Urothelium cell line (cell line): ENCODE measurements at regions not wholly inside any gene's neighbourhood (a gene's known extent, or its start where the extent isn't known, plus 50 kb on each side); places are given as distances from the start of the nearest gene placed in this dataset.

Source experiments
- DNase-seq: peaks from one replicate; pipeline ENCODE4 v3.0.0; 2011; ENCODE audit warnings: low spot score, mixed read lengths
- FAIRE-seq: peaks from 2 replicates; lab custom pipeline; 2011; peaks lifted over from hg19 to GRCh38; lab: Jason Lieb, UNC

GRCh38 chrX:25226151-25226550 lies 210.4 kb upstream of the ARX start:
- no peak for FAIRE-seq
- DNase-seq = no peak

DNA sequence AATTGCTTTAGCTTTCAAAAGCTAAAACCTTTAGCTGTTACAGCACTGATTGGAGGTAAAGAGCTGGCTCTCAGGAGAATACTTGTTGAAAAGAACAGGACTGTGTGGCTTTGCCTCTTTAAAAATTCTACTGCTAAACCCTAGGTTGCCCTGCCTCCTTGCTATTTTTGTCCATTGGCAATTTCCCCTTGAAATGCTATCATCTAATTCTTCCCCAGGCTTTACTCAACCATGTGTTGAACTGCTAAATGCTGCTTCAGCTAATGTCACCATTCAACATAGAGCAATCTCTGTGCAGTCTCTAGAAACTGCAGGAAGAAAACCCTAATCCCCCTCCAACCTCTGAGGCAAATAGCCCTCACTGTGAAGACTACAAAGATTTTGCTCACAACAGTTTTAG lies 203.7 kb upstream of the ARX start:
- FAIRE-seq = no peak
- DNase-seq = no peak

- FAIRE-seq (no peak), DNase-seq (no peak)
Observed at GRCh38 chrX:25213611-25214010, 197.8 kb upstream of the ARX start.

DNA sequence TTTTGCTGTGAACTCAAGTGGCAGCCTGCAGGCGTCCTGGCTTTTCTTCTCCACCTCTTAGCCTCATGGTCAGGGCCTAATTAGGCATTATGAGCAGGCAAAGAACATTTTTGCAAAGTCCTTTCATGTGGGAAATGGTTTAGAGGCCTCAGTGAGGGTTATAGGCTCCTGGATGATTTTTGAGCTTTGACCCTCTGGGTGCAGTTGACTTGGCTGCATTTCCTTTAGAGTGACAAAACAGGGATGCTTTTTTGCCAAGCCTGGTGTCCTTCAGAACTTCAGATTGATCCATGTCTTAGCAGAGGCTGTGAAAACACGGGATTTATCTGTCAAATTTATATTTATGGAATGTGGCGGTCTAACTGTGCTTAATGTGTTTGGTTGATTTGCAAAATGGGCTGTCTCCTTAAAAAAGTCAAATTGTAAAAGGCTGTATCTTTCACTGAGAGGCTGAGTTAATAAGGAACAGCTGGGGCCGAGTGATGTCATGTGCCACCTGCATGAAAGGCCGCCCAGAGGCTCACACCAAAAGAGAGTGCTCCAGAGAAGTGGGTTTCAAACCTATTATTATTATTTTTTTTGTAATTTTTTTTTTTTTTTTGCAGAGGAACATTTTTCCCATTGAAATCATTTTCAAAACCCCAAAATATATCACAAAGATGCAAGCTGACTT lies 192.2 kb upstream of the ARX start:
- DNase-seq (no peak), FAIRE-seq (no peak)

GRCh38 chrX:25206778-25207177 lies 191.0 kb upstream of the ARX start:
- DNase-seq (peak; percentile 6), FAIRE-seq (no peak)

- DNase-seq (no peak), FAIRE-seq (no peak)
Observed at GRCh38 chrX:25204182-25204581, 188.4 kb upstream of the ARX start.

GRCh38 chrX:25202827-25203226 lies 187.1 kb upstream of the ARX start:
- DNase-seq (no peak), FAIRE-seq (no peak)

- DNase-seq (no peak), FAIRE-seq (no peak)
Observed at GRCh38 chrX:25198891-25199290, 183.1 kb upstream of the ARX start.

DNA sequence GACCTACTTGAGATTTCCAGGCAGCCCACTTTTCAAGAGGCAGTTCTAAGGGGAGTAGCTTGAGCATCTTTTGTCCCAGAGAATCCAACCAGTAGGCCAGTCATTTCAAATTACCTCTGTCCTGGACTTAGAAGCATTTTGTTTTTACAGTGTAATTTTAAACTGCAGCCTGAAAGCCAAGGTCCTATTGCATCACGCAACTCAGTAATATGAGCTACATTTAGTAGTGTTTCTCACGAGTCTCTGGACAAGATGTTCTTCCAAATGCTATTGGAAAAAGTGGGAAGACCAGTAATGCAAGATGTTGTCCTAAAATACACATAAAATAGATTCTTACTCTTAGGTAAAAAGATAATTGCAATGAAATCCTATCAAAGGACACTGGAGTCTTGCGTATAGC lies 182.5 kb upstream of the ARX start:
- FAIRE-seq (no peak), DNase-seq (no peak)

DNA sequence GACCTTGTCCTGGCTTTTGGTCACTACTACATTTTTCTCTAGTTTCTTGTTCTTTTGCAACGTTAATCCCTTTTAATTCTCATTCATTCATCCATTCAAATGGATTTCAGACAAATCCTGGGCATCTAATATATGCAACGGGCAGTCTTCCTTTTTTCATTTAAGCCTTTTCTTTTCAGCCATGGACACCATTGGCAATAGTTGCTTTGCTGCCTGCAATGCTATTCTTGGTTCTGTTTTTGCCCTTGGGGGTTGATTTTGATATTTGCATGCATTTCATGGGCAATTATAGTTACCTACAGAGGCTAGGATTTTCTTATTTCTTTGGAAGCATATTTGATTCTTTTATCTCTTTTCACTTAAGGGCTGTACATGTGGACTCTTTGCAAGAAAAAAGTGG lies 180.5 kb upstream of the ARX start:
- FAIRE-seq = no peak
- DNase-seq = no peak

- FAIRE-seq = no peak
- peak; percentile 1 for DNase-seq
Observed at GRCh38 chrX:25191403-25191802, 175.6 kb upstream of the ARX start.

DNA sequence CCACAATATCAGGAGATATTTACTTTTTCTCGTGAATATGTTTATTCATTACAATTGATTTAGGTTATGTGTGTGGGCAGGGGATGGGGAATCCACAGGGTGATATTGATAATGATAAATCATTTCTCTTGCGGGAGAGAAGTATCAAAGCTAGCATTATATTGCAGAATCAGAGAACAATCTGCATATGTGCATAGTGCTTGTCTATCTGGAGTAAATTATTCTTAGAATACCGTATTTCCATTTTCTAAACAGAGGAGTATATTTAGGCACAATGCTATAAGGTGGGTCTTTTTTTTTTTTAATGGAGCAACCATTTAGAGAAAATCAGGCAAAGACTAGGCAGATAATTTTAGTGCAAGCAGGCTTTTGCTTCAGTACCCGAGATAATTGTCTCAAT lies 166.0 kb upstream of the ARX start:
- no peak for FAIRE-seq

DNA sequence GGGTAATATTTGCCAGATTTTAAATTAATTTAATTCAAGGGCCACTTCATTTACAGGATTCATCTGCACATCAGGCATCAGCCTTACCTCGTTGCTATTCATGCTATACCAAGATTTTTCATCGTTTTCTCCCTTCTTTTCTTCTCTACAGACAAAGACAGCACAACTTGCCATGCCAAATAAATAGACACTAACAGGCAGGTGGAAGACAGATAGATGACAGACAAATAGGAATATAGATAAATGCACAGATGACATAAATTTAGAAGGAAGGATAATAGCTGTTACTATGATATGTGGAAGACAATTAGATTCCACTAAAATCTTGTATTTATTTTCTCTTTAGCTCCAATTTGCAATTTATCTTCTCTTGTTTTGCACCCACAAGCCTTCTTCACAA lies 164.5 kb upstream of the ARX start:
- DNase-seq (no peak), FAIRE-seq (no peak)

More for the DNA sequence above, 166.0 kb upstream of the ARX start:
- no peak for DNase-seq

- no peak for FAIRE-seq
Observed at GRCh38 chrX:25178555-25178954, 162.8 kb upstream of the ARX start.

DNA sequence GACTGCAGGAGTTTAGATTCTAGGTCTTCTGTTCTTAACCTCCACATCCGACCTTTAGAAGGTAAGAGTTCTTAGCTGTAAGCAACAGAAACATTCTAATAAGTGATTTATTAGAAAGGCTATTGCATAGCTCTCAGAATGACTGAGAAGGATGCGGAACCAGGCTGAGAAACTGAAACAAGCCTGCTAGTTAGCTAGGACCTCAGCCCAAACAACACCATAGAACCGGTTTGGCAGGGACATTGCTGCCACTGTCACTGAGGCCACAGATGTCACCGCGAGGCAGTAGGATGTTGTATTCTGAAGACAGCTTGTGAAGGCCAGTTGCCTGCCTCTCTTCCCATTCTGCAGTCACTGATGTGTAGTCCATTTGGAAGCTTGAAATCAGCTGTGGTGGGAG lies 160.0 kb upstream of the ARX start:
- FAIRE-seq (no peak), DNase-seq (no peak)

More at GRCh38 chrX:25178555-25178954, 162.8 kb upstream of the ARX start:
- no peak for DNase-seq

GRCh38 chrX:25175171-25175570 lies 159.4 kb upstream of the ARX start:
- no peak for FAIRE-seq
- DNase-seq = no peak

GRCh38 chrX:25166546-25166945 lies 150.8 kb upstream of the ARX start:
- FAIRE-seq = no peak
- DNase-seq = no peak

GRCh38 chrX:25166145-25166544 lies 150.4 kb upstream of the ARX start:
- FAIRE-seq (no peak), DNase-seq (no peak)

DNA sequence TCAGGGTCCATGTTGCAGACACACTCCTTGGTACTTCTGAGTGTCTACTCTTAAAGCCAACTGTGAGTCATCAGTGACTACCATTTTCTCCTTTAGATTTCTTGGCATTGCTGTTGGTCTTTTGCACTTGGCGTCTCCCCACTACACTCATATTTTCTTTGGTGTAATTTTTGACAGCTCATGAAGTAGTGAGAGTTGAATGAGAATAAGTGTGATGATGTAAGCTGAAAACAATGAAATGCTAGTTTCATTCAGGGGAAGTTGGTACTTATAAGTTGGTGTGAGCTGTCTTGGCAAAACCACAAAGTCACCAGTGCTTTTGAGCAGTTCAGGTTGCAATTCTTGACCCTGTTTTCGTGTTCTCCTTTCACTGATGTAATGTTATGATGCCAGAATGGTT lies 142.9 kb upstream of the ARX start:
- DNase-seq = peak; percentile 8
- no peak for FAIRE-seq

GRCh38 chrX:25156832-25157231 lies 141.1 kb upstream of the ARX start:
- FAIRE-seq = no peak
- DNase-seq = no peak

DNA sequence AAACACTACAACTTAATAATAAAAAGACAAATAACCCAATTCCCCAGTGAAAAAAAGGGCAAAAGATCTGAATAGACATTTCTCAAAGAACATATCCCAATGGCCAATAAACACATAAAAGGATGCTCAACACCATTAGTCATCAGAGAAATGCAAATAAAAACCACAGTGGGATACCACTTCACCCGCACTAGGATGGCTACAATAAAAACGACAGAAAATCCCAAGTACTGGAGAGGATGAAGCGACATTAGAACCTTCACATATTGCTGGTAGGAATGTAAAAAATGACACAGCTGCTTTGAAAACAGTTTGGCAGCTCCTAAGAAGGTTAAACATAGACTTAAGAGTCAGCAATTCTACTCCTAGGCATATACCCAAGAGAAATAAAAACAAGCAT lies 140.6 kb upstream of the ARX start:
- DNase-seq (peak; percentile 7), FAIRE-seq (no peak)

GRCh38 chrX:25154168-25154567 lies 138.4 kb upstream of the ARX start:
- DNase-seq (no peak), FAIRE-seq (no peak)

DNA sequence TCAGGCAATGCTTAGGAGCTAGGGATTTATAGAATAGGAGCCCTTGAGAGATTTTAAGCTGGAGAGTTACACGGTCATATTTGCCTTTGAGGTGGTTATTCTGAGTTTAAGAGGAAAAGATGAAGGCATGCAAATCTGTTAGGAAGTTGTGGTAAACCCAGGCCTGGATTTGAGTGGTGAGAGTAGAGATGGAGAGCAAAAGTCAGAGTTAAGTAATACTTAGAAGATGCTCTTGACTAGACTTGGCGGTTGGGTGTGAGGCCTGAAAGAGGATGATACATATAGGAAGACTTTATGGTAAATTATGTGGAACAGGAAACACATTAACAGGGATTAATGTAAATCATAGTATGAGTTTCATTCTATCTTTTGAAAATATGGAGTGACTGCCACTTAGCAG lies 136.0 kb upstream of the ARX start:
- no peak for FAIRE-seq
- no peak for DNase-seq
